HG03571 (cell line): ENCODE measurements at regions not wholly inside any gene's neighbourhood (a gene's known extent, or its start where the extent isn't known, plus 50 kb on each side); places are given as distances from the start of the nearest gene placed in this dataset.
"Not testable (repeated sequence)": the region's sequence is repeated elsewhere in the genome, so short reads cannot be mapped to it uniquely, and the experiment has no call there.

Experiments
- ATAC-seq: cut with Tn5 transposase; IDR thresholded peaks from one replicate; pipeline ENCODE4 v1.9.1; 2021; ENCODE audit not compliant: unreplicated experiment

- no peak for ATAC-seq
Observed at GRCh38 chr10:2924431-2924830, 142.9 kb upstream of the PFKP start.

- ATAC-seq: no peak
Observed at GRCh38 chr10:2921956-2922680, 145.2 kb upstream of the PFKP start.

DNA sequence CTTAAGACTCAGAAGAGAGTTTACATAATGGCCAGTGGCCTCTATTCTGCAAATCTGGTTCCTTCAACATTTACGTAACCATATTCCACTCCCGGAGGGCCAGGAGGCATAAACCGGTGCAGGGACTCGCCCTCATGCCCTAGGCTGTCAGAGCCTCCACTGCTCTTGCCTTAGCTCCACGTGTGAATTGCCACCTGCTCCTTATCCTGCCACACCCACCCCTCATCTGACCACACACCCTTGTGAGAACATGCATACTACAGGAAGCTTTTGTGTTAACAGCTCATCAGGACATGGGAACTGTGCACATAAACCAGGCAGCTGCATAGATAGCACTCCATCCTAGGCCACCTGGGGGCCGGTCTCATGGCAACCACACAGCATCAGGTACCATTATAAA is 146.7 kb upstream of the PFKP start:
- ATAC-seq: no peak

DNA sequence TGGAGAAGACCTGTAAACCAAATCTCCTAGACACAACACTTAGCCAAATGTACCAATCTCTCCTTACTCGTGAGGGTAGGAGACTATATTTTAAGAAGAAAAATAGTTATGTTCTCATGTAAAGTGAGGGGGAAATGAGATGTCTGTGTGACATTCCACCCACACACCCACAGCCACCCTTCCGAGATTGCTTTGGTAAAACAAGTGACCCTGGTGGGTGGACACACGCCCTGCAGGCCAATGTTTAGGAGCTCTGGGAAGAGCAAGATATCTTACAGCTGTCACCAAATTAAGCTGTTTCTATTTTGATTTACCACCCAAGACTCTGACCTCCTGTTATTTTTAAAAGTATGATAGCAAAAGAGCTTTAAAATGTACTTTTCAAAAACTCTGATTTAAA is 147.2 kb upstream of the PFKP start:
- ATAC-seq: no peak

DNA sequence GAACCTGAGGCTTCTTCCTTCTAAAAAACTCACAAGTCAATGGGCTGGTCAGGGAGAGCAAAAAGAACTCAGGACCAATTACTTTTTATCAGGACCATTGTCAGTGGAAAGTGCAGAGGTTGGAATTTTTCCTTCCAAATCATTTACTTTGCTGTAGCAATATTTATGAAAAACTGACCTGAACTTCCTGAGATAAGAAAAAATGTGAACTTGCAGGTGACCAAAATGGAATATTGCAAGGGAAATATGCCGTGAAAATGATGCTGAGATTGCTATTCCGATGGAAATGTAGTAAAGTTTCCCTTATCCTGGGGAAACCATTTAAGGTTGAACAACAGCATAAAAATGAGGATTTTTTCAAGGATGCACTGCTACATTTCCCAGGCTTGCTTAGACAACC is 148.3 kb upstream of the PFKP start:
- ATAC-seq: no peak

DNA sequence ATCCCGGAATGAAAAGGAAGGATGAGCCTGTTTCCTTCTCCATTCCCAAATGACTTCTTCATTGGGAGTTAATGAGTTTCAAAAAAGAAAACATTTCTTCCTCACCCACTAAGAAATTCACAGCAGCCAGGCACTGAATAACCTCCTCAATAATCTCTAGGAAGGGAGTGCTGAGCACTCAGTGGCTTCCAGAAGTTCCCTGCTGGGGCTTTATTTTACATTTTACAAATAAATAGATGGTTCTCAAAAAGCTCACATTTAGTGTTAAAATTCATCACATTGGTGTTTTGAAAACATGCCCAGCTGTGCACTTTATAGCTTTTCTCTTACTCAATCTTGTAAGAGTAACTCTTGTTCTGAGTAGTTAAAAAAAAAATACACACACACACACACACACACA is 148.9 kb upstream of the PFKP start:
- ATAC-seq: no peak

GRCh38 chr10:2917926-2918325 is 149.4 kb upstream of the PFKP start:
- ATAC-seq: no peak

GRCh38 chr10:2915412-2915811 is 151.9 kb upstream of the PFKP start:
- ATAC-seq: no peak

DNA sequence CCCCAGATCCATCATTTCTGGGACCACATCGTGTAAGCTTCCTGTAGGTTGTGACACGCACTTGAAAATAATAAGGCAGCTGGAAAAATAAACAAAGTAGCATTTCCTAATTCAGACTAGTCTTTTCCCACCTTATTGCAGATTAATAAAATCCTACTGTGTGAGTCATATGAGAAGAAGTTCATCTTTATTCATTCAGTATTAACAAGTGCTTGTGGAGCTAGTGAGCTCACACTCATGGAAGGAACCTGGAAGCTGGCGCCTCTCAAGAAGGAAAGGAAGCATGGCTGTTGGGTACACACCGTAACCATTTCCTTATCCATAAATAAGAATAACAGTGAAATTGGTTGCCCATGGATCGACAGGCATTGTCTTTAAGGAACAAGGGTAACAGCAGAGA is 152.6 kb upstream of the PFKP start:
- ATAC-seq: no peak

GRCh38 chr10:2913474-2913873 is 153.9 kb upstream of the PFKP start:
- ATAC-seq: no peak

GRCh38 chr10:2910656-2911055 is 156.7 kb upstream of the PFKP start:
- ATAC-seq: no peak

DNA sequence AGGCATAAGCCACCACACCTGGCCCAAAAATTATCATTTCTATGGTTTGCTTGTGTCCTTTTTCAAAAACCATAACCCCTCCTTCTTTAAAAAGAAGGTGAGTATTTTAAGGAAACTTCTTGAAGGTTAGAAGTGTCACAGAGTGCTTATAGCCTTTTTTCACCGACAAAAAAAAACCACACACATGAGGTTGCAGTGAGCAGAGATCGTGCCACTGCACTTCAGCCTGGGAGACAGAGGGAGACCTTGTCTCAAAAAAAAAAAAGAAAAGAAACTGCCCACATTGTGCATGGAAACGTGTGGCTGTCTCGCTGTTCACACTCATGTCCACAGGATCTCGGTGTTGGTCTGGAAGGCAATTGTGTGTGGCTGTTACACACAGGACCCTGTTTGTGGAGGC is 157.4 kb upstream of the PFKP start:
- ATAC-seq: no peak

DNA sequence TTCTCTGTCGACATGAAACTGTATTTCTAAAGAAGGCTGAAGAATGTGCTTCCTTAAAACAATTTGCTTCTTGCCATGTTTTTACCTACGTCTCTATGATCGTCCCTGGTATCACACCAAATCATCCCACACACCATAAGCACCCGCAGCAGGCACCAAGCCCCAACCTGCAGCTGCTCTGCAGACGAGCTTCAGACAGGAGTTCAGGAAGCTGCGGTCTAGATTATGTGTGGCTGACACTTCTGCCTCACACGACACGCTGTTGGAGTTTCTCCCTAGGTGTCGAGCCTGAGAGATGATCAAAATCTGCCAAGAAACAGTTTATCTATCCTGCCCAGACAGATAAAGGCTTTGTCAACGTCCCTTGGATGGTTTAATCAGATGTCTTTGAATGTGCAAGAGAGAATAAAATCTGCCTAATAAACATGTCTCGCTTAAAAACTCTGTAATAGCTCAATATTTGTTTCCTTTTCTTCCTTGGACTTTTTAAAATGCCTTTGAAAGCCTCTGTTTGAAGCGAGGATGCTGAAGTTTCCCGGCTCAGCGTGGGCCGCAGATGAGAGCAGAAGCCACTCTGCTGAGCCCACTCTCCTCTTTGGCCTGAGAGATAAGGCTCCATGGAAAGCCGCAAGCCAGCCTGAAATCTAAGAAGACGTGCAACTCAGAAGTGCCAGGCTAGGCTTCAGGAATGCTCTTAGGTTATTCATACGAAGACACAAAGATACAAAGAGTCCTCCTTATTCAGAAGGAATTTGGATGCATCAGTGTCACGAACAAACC is 158.3 kb upstream of the PFKP start:
- ATAC-seq: no peak

- no peak for ATAC-seq
Observed at GRCh38 chr10:2906974-2907373, 160.4 kb upstream of the PFKP start.

DNA sequence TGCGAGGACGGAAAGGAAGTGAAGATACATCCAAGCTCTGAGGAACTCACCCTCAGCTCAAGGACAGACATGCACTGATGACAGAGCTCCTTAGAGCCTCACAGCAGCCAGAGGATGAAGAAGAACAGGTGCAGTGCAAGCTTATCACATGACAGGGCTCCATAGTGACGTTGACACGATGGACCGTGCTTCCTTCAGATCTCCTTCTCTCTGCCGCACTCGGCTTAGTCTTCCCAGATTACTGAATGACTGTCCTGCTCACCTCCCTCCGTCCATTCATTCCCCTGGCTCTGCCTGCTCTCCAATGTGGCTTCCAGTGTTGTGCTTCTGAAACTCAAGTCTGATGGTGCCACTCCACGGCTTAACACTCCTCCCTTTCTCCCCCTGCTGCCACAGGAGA is 161.5 kb upstream of the PFKP start:
- no peak for ATAC-seq

GRCh38 chr10:2900530-2900929 is 166.8 kb upstream of the PFKP start:
- ATAC-seq: no peak

- ATAC-seq: no peak
Observed at GRCh38 chr10:2899246-2899951, 167.9 kb upstream of the PFKP start.

GRCh38 chr10:2898509-2898860 is 168.9 kb upstream of the PFKP start:
- ATAC-seq: no peak

DNA sequence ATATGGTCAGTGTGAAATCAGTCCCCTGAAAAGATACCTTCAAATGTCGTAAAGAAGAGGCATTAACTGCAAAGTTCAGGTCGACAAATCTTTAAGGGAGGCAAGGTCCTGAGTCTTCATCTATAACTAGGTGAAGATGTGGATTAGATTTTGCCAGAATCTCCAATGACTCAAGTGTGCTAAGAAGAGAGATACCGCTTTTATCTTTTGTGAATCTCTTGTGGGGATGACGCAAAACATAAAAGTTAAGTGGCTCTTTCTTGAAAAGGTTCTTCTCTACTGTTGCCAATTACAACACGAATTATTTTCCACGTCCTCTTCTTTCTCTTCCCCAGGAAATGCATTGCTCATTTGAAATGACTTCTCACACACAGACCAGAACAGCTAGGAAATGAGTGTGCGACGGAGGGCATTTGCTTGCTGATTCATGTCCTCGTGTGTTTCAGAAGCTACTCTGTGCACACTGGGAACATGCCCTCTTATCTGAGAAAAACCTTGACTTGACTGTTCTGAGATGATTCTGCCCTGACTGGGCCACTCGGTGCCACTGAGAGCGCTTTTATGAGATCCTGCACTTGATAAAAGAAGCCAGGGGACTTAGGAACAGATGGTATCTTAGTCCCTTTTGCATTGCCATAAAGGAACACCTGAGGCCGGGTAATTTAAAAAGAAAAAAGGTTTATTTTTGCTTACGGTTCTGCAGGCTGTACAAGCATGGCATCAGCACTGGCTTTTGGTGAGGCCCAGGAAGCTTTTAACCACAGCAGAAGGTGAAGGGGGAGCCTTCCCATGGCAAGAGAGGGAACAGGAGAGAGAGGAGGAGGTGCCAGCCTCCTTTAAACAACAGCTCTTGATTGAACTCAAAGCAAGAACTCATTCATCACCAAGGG is 169.5 kb upstream of the PFKP start:
- ATAC-seq: no peak

GRCh38 chr10:2896334-2896733 is 171.0 kb upstream of the PFKP start:
- not testable (repeated sequence) for ATAC-seq

DNA sequence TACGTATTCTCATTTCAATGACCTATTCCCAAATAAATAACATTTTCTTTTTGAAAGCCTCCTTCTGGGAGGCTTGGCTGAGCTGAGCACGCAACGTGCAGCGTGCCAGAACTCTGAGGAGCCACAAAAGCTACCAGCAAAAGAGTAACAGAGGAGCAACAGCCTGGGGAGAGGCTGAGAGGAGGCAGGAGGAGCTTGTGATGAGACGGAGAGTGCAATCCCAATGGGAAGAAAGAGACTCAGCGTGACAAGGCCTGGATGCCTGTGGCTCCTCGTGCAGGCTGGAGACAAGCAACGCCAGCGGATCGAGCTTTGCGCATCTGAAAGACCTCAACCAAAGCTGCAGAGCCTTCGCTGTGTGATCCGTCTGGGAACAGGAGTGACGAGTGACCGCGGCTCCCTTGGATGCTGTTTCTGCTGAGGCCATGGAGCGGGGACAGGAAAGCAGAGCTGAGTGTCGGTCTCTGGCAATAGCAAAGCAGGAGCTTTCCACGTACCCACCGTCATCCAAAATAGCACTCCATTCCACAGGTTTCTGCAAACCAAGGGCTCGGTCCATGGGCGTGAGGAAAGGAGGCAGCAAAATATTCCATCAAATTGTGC is 171.7 kb upstream of the PFKP start:
- ATAC-seq: no peak
